Hepatocyte (in vitro differentiated cells): ENCODE measurements at regions not wholly inside any gene's neighbourhood (a gene's known extent, or its start where the extent isn't known, plus 50 kb on each side); places are given as distances from the start of the nearest gene placed in this dataset.

Source experiments
- EZH2 ChIP-seq: fragments of 200-600 bp; sonication (generic); IDR thresholded peaks from 2 replicates; pipeline ENCODE4 v1.6.1; 2016; ENCODE audit warnings: antibody characterized with exemption, mild to moderate bottlenecking, borderline replicate concordance
- EZH2phosphoT487 ChIP-seq: fragments of 200-600 bp; sonication (generic); IDR thresholded peaks from one replicate; pipeline ENCODE4 v1.6.1; 2018; ENCODE audit warnings: antibody characterized with exemption, mild to moderate bottlenecking, low read depth, moderate library complexity; ENCODE audit not compliant: unreplicated experiment, severe bottlenecking
- TF ChIP-seq, protein P1 (sequence below): fragments of 200-600 bp; sonication (generic); IDR thresholded peaks from 2 replicates; pipeline ENCODE4 v1.5.1; 2016; ENCODE audit warnings: antibody characterized with exemption, mild to moderate bottlenecking; ENCODE audit not compliant: poor library complexity

DNA sequence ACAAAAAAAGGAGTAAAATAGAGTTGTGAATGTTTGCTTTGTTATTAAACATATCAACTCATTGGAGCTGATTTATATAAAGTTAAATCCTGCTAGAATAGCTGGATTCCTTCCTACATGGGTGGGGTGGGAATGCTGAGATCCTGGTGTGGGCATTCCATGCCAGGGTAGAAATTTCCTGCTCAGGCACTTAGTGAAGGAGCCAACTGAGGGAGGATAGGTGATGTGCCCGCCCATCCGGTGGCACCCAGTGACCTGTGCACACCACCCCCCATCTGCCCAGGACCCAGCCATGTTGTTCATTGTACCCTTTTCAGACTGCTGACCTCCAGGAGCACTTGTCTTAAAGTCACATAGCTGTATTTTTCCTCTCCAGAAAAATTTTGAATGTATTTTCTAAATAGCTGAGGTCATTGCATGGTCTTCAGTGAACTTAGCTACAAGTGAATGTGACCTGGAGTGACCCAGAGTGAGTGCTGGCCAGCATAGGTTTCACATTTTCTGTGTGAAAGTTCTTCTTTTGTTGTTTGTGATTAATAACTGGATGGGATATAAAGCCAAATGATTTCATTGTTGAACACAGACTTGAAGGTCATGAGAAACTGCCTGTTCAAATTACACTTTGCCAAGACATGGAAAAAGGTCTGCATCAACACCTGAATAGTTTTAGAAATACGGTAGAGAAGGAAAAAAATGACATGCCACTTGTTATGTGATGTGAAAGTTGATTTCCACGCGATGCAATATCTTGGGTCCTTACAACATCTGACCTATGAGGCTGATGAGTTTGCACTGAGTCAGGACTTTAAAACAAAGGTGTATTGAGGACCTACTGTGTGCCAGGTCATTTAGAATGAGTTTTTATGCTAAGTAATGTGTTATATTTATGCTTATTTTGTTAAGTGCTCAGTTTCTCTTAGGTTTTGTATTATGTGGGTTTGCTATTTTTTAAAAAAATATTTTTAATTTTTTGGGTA lies 77.2 kb downstream of the UTRN start:
- TF ChIP-seq, protein P1, sequence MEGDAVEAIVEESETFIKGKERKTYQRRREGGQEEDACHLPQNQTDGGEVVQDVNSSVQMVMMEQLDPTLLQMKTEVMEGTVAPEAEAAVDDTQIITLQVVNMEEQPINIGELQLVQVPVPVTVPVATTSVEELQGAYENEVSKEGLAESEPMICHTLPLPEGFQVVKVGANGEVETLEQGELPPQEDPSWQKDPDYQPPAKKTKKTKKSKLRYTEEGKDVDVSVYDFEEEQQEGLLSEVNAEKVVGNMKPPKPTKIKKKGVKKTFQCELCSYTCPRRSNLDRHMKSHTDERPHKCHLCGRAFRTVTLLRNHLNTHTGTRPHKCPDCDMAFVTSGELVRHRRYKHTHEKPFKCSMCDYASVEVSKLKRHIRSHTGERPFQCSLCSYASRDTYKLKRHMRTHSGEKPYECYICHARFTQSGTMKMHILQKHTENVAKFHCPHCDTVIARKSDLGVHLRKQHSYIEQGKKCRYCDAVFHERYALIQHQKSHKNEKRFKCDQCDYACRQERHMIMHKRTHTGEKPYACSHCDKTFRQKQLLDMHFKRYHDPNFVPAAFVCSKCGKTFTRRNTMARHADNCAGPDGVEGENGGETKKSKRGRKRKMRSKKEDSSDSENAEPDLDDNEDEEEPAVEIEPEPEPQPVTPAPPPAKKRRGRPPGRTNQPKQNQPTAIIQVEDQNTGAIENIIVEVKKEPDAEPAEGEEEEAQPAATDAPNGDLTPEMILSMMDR, result no peak
- TF ChIP-seq EZH2phosphoT487 (no peak), EZH2 (no peak)
